ENCODE measurements at regions not wholly inside any gene's neighbourhood (a gene's known extent, or its start where the extent isn't known, plus 50 kb on each side); places are given as distances from the start of the nearest gene placed in this dataset.

DNA sequence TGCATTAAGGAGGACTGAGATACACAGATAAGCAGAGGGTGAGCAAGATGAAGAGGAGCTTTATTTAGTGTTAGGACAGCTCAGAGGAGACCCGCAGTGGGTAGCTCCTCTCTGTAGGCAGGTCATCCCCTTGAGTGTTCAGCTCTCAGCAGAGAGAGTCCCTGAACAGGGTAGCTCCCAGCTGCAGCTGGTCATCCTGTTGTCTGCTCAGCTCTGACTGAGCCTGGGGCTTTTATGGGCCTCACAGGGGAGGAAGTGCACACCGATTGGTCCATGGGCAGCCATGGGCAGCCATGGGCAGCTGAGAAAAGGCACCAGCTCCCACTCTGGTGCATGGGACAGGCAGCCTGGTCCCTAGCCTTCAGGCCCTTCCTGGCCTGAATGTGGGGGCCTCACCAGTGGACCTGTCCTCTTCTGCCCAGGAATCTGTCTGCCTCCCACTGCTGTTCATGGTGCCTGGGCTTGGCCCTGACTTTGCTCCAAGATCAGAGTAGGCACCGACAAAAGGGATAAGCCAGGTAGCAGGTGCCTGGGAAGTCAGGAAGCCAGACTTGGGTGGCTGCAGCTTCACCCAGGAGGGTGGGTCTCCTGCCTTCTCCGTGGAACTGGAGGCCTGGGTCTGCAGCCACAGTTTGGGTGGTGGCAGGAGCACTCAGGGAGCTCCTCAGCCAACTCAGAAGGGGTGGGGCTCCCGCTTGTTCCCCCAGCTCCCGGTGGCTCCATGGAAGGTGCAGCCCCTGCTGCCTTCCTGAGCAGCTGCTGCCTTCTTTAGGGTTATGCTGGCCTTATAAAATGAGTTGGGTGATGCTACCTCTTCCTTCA lies 54.7 kb downstream of the MYEOV start:
- peaks cover 4% of the 10 kb centered on the region for H3K27me3 Mint-ChIP-seq
- intact Hi-C loops (cut with micrococcal nuclease): no loop called here
- peaks cover 7% of the 10 kb centered on the region for H3K4me1 Mint-ChIP-seq (ENCODE audit: low read depth)
- H3K4me3 Mint-ChIP-seq: no peak overlapping the region
- H3K36me3 Mint-ChIP-seq (ENCODE audit: low read depth): no peaks in the 10 kb centered on the region
- H3K9me3 Mint-ChIP-seq: peaks cover 11% of the 10 kb centered on the region
- no peak overlapping the region for H3K27ac Mint-ChIP-seq

DNA sequence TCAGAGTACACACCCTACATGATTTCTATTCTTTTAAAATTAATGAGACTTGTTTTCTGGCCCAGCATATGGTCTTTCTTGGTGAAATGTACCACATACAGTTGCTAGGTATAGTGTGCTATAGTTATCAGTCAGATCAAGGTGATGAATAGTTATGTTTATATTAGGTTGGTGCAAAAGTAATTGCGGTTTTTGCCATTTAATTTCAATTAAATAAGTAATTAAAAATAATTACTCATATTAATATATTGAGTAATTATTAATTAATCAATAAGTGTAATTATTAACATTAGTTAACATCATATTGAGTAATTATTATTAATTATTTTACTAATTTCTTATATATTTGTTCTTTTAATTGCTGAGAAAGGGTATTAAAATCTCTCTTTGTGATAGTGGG lies 56.1 kb downstream of the MYEOV start:
- H3K4me3 Mint-ChIP-seq: no peak overlapping the region
- H3K27ac Mint-ChIP-seq: no peak overlapping the region
- H3K9me3 Mint-ChIP-seq: peaks cover 11% of the 10 kb centered on the region
- H3K27me3 Mint-ChIP-seq: peaks cover 5% of the 10 kb centered on the region
- H3K4me1 Mint-ChIP-seq (ENCODE audit: low read depth): peaks cover 7% of the 10 kb centered on the region
- no peaks in the 10 kb centered on the region for H3K36me3 Mint-ChIP-seq (ENCODE audit: low read depth)
- intact Hi-C loops (cut with micrococcal nuclease): no loop called here

DNA sequence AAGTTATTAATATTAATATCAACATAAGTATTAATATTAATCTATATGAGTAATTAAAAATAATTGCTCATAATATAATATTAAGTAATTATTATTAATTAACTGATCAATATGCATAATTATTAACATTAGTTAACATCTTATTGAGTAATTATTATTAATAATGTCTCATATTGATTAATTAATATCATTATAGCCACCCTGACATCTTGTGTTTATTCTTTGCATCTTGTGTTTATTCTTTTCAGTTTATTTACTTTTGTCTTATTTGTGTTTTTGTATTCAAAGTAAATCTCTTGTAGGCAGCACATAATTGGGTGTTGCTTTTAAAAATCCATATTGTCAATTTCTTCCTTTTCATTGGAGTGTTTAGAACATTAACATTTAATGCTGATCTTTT lies 56.6 kb downstream of the MYEOV start:
- intact Hi-C loops (cut with micrococcal nuclease): no loop called here
- Mint-ChIP-seq H3K27ac (no peak overlapping the region), H3K9me3 (peaks cover 11% of the 10 kb centered on the region), H3K4me3 (no peak overlapping the region), H3K27me3 (peaks cover 7% of the 10 kb centered on the region), H3K36me3 (ENCODE audit: low read depth) (no peaks in the 10 kb centered on the region), H3K4me1 (ENCODE audit: low read depth) (peaks cover 7% of the 10 kb centered on the region)

DNA sequence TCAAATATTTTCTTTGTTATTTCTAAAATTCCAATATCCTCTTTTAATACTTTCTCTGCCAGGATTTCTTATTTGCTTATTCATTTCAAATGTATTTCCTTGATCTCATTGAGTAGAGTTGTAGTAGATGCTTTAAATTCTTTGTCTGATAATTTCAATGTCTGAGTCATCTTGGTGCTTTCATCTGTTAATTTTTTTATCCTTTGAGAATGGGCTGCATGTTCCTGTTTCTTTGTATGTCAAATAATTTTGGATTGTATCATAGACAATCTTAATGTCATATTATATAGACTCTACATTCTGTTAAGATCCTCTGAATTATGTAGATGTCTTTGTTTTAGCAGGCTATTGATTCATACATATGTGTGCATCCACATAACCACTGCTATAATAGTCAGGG lies 57.5 kb downstream of the MYEOV start:
- Mint-ChIP-seq H3K36me3 (ENCODE audit: low read depth) (no peaks in the 10 kb centered on the region), H3K4me1 (ENCODE audit: low read depth) (peaks cover 7% of the 10 kb centered on the region), H3K27ac (no peak overlapping the region), H3K9me3 (peaks cover 11% of the 10 kb centered on the region), H3K27me3 (peaks cover 8% of the 10 kb centered on the region), H3K4me3 (no peak overlapping the region)
- intact Hi-C loops (cut with micrococcal nuclease): no loop called here

DNA sequence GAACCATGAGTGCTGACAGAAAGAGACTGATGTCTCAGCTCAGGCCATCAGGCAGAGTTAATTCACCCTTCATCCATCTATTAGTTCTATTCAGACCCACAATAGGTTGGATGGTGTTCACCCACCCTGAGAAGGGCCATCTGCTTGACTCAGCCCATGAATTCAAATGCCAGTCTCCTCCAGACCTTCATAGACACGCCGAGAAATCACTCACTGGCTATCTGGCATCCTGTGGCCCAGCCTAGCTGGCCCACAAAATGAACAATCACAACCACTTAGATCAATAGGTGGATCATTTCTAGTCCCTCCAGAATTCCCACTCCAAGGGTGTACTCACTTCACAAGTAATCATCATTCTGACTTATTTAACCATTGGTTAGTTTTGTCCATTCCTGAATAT lies 58.2 kb downstream of the MYEOV start:
- peaks cover 10% of the 10 kb centered on the region for H3K27me3 Mint-ChIP-seq
- H3K4me3 Mint-ChIP-seq: no peak overlapping the region
- H3K4me1 Mint-ChIP-seq (ENCODE audit: low read depth): peaks cover 7% of the 10 kb centered on the region
- H3K9me3 Mint-ChIP-seq: peaks cover 11% of the 10 kb centered on the region
- intact Hi-C loops (cut with micrococcal nuclease): no loop called here
- no peak overlapping the region for H3K27ac Mint-ChIP-seq
- no peaks in the 10 kb centered on the region for H3K36me3 Mint-ChIP-seq (ENCODE audit: low read depth)

DNA sequence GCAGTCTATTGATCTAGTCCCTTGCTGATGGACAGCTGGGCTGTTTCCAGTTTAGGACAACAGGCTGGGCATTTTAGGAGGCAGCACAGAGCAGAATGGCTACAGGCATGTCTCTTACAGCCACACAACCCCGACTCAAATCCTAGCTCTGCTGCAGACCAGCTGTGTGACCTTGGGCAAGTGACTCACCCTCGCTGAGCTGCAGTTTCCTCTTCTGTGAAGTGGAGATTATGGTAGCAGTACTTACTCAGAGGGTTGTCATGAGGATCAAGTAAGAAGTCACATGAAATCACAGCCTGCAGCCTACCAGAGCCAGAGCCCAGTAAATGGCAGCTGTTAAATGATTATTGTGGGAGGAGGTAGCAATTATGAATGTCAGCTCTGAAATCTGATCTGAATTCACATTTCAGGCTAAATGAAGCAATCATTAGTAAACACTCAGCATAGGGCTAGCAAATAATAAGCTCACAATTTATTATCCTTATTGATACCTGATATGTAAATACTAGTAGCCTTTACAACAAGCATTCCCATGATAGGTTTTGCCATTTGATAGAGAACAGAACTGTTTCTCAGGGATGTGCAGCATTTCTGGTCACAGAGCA lies 58.9 kb downstream of the MYEOV start:
- intact Hi-C loops (cut with micrococcal nuclease): no loop called here
- Mint-ChIP-seq H3K36me3 (ENCODE audit: low read depth) (no peaks in the 10 kb centered on the region), H3K4me3 (no peak overlapping the region), H3K27me3 (peaks cover 11% of the 10 kb centered on the region), H3K9me3 (peaks cover 9% of the 10 kb centered on the region), H3K4me1 (ENCODE audit: low read depth) (peaks cover 7% of the 10 kb centered on the region), H3K27ac (no peak overlapping the region)

DNA sequence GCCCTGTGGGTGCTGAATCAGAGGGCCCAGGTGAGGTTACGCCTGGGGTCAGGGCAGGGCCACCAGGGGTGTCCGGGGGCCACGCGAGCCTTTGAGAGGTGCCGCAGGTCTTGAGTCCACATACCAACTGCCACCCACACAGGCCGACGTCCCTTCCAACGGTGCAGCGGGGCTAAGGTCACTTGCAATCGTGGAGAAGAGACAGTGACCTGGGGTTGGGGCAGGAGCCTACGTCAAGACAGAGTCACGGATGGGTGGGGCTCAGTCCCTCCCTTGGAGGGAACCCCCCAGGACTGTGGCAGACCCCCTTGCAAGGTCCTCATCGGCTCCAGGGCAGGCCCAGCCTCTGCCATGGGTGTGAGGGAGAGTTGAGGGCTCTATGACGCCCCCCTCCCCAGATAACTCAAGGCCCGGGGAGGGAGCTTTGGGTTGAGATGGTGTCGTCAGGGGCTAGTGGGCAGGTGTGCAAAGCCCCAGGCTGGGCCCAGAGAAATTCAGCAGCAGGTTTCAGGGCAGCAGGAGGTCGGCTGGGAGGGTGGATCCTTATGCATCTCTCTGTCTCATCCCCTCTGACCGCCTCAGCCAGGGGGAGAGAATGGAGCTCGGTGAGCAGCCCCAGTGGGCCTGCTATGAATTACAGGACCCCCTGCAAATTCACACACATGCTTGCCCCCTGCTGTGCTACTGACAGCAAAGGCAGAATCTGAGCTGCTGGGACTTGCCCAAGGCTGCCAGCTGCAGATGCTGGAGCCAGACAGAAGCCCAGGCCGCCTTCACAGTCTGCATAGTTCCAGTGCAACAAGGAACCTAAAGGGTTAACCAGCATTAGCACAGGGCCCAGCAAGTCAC lies 60.0 kb downstream of the MYEOV start:
- Mint-ChIP-seq H3K4me1 (ENCODE audit: low read depth) (peaks cover 7% of the 10 kb centered on the region), H3K27ac (no peak overlapping the region), H3K36me3 (ENCODE audit: low read depth) (no peaks in the 10 kb centered on the region), H3K27me3 (peaks cover 11% of the 10 kb centered on the region), H3K4me3 (no peak overlapping the region), H3K9me3 (no peaks in the 10 kb centered on the region)
- intact Hi-C loops (cut with micrococcal nuclease): no loop called here

DNA sequence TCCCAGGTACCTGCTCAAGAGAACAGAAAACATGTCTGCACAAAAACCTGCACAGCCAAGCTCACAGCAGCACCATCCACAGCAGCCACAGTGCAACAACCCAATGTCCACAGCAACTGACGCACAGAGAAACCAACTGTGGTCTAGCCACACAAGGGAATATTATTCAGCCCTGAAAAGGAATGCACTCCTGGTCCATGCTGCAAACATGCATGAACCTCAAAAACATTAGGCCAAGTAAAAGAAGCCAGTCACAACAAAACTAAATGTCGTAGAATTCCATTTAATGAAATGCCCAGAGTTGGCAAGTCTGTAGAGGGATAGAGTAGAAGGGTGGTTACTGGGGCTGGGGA lies 60.6 kb downstream of the MYEOV start:
- no peak overlapping the region for H3K27ac Mint-ChIP-seq
- no peak overlapping the region for H3K4me3 Mint-ChIP-seq
- intact Hi-C loops (cut with micrococcal nuclease): no loop called here
- H3K36me3 Mint-ChIP-seq (ENCODE audit: low read depth): no peaks in the 10 kb centered on the region
- H3K4me1 Mint-ChIP-seq (ENCODE audit: low read depth): peaks cover 7% of the 10 kb centered on the region
- H3K9me3 Mint-ChIP-seq: no peaks in the 10 kb centered on the region
- H3K27me3 Mint-ChIP-seq: peaks cover 10% of the 10 kb centered on the region

DNA sequence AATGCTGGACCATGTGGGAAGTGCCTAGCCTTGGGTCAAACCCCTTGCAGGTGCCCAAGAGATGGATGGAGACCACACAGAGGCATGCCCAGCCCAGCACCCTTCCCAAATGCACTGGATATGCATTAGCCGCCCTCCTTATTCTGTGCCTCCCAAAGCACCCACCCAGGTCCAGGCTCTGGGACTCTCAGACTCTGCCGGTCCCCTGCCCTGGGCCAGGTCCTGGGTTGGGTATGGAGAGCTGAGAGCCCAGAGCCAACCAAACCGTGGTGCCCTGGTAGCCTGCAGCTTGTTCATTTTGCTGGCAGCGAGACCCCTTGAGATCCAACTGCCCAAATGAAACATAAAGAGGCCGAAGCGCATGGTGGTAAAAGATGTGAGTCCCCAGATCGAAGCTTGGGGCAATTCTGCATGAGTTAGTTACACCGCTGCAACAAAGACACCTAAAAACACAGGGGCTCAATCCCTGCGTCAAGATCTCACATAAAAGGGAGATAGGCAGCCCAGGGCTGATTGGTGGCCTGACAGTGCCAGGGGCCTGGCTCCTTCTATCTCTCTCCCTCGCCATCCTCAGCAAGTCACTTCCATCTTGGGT lies 61.5 kb downstream of the MYEOV start:
- H3K9me3 Mint-ChIP-seq: no peaks in the 10 kb centered on the region
- H3K36me3 Mint-ChIP-seq (ENCODE audit: low read depth): no peaks in the 10 kb centered on the region
- H3K4me3 Mint-ChIP-seq: no peak overlapping the region
- peaks cover 7% of the 10 kb centered on the region for H3K27me3 Mint-ChIP-seq
- intact Hi-C loops (cut with micrococcal nuclease): no loop called here
- peaks cover 7% of the 10 kb centered on the region for H3K4me1 Mint-ChIP-seq (ENCODE audit: low read depth)
- H3K27ac Mint-ChIP-seq: no peak overlapping the region

DNA sequence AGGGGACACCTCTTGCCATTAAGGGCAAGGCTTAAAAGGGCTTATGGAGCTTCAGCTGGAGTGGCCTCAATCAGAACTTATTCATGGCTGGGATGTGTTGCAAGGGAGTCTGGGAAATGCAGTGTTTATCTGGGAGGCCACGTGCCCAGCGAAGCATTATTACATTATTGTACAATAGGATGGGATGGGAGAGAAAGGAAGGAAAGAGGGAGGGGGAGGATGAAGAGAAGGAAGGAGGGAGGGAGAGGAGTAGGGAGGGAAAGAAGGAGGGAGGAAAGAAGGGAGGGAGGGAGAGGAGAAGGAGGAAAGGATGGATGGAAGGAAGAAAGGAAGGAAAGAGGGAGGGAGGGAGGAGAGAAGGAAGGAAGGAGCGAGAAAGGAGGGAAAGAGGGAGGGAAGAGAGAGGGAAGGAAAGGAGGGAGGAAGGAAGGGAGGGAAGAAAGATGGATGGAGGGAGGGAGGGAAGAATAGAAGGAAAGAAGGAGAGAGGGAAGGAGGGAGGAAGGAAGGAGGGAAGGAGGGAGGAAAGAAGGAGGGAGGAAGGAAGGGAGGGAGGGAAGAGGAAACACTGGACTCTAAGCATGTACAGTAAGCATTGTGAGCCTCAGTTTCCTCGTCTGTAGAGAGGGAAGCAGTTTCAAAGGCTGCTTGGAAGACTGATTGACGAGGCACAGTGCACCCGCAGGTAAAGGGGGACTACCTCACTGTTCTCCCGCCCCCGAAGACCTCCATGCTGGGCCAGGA lies 62.2 kb downstream of the MYEOV start:
- intact Hi-C loops (cut with micrococcal nuclease): no loop called here
- Mint-ChIP-seq H3K27ac (no peak overlapping the region), H3K9me3 (no peaks in the 10 kb centered on the region), H3K27me3 (peaks cover 9% of the 10 kb centered on the region), H3K4me3 (no peak overlapping the region), H3K4me1 (ENCODE audit: low read depth) (peaks cover 7% of the 10 kb centered on the region), H3K36me3 (ENCODE audit: low read depth) (no peaks in the 10 kb centered on the region)

DNA sequence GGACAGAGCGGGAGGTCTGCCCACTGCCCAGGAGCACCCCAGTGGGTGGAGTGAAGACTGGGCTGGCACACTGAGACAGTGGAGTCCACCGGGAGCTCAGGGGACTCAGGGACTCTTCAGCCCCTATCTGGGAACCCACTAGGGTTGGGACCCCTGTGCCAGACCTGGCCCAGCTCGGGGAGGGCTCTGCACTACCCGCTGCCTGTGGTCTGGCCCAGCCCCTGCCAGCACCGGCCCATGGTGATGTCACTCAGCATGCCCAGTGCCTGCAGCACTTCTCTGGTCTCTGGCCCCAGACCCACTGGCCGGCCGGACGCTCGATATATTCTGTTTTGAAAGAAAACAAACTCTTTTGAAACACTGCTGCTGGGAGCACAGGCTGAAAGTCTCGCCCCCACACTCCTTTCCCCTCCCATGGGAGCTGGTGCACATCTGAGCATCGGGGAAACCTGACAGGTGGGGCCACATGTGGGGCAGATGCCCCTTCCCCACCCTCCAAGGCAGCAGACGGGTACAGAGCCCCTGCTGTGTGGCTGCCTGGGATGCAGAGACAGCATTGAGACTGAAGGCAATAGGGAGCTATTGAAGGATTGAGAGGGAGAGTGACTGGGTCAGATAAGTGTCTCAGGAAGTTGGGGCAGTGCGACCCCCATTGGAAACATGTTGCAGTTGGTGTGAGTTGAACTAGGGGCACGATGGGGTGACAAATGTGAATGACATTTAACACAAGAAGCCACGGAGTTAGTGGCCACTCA lies 62.9 kb downstream of the MYEOV start:
- Mint-ChIP-seq H3K9me3 (no peaks in the 10 kb centered on the region), H3K36me3 (ENCODE audit: low read depth) (no peaks in the 10 kb centered on the region), H3K27me3 (peaks cover 9% of the 10 kb centered on the region), H3K4me1 (ENCODE audit: low read depth) (peaks cover 7% of the 10 kb centered on the region), H3K4me3 (no peak overlapping the region), H3K27ac (no peak overlapping the region)
- intact Hi-C loops (cut with micrococcal nuclease): no loop called here

DNA sequence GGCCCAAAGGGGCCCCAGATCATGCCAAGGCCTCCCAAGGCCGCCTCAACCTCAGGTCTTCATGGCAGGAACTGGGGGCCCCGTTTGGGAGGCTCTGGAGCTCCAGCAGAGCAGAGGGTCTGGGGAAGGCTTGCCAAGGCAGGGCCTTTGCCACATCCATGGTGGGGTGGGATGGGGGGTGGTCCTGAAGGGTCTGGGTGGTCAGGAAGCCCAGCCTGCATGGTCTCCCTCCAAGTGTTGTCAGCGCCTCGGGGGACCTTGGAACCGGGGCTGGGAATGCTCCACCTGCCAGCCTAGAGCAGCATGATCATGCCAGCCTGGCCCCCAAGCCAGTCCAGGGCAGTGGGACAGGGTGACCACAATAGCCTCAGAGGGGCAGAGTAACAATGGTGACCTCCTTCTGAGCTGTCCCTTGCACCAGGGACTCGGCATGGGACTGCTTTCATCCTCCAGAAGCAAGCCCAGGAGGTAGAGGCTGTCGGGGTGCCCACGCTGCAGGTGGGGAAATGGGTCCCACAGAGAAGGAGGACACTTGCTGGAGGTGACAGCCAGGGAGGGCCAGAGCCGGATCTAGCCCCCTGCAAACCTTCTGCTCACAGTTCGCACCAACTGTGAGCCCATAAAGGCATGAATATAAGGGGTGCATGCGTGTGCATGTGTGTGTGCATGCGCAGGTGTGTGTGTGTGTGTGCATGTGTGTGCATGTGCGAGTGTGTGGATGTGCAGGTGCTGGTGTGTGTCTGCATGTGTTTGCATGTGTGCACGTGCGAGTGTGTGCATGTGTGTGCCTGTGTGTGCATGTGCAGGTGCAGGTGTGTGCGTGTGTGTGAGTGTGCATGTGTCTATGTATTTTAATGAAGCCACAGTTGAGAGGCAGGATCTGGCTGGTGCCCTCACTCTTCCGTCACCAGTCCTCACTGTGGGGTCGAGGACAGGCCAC lies 63.8 kb downstream of the MYEOV start:
- no peak overlapping the region for H3K4me3 Mint-ChIP-seq
- peaks cover 9% of the 10 kb centered on the region for H3K27me3 Mint-ChIP-seq
- peaks cover 1% of the 10 kb centered on the region for H3K4me1 Mint-ChIP-seq (ENCODE audit: low read depth)
- intact Hi-C loops (cut with micrococcal nuclease): no loop called here
- no peaks in the 10 kb centered on the region for H3K36me3 Mint-ChIP-seq (ENCODE audit: low read depth)
- no peaks in the 10 kb centered on the region for H3K9me3 Mint-ChIP-seq
- H3K27ac Mint-ChIP-seq: no peak overlapping the region
